RWPE2 (cell line): ENCODE measurements at regions not wholly inside any gene's neighbourhood (a gene's known extent, or its start where the extent isn't known, plus 50 kb on each side); places are given as distances from the start of the nearest gene placed in this dataset.

ENCODE experiments used
- ATAC-seq: fragments of 200-7000 bp; cut with Tn5 transposase; 3 replicates; pipeline ENCODE4 v1.9.1; 2021; ENCODE audit warnings: low read depth
- DNase-seq: peaks from one replicate; pipeline ENCODE4 v3.0.0-alpha.2; 2020; ENCODE audit warnings: low spot score
- H3K27ac ChIP-seq: fragments of 450-650 bp; 2 replicates; pipeline ENCODE4 v1.5.1; 2017; ENCODE audit warnings: mild to moderate bottlenecking; ENCODE audit not compliant: poor library complexity, severe bottlenecking
- H3K27me3 ChIP-seq: fragments of 250-450 bp; sonication (Bioruptor Pico); 2 replicates; pipeline ENCODE4 v1.5.1; 2021; ENCODE audit warnings: mild to moderate bottlenecking, moderate library complexity; ENCODE audit not compliant: insufficient read depth, poor library complexity, severe bottlenecking
- H3K36me3 ChIP-seq: fragments of 250-450 bp; sonication (Bioruptor Pico); 2 replicates; pipeline ENCODE4 v1.5.1; 2020; ENCODE audit warnings: low read depth, mild to moderate bottlenecking, moderate library complexity
- H3K4me1 ChIP-seq: fragments of 250-450 bp; sonication (Bioruptor Pico); 2 replicates; pipeline ENCODE4 v1.5.1; 2021; ENCODE audit warnings: mild to moderate bottlenecking, moderate library complexity; ENCODE audit not compliant: insufficient read depth, poor library complexity, severe bottlenecking
- H3K4me3 ChIP-seq: fragments of 250-450 bp; sonication (Bioruptor Pico); 2 replicates; pipeline ENCODE4 v1.5.1; 2021; ENCODE audit warnings: mild to moderate bottlenecking, moderate library complexity; ENCODE audit not compliant: severe bottlenecking
- H3K9me3 ChIP-seq: fragments of 250-450 bp; sonication (Bioruptor Pico); 2 replicates; pipeline ENCODE4 v1.5.1; 2021; ENCODE audit warnings: mild to moderate bottlenecking, moderate library complexity; ENCODE audit not compliant: severe bottlenecking
- CTCF ChIP-seq: fragments of 450-650 bp; IDR thresholded peaks from one replicate; pipeline ENCODE4 v1.5.1; 2017; ENCODE audit warnings: mild to moderate bottlenecking, moderate library complexity; ENCODE audit not compliant: poor library complexity, severe bottlenecking

DNA sequence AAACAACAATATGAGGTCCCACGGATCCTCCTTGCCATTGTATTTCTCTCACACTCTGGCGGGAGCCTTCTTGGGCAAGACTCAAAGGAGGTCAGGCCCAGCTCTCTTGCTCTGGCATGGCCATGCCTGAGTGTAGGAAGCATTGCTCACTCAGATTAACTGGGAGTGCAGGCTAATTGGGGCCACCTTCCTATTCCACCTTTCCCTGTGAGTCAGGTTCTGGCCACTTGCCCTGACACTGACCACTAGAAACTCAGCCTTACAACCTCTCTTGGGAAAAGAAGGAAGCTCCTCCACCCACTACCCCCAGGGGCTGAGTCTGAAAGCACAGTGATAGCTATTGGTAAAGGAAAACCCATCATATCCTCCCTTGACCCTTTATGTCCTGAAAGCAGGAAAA lies 121.8 kb upstream of the NTM start:
- no peak for DNase-seq
- no peak overlapping the region for H3K4me3 ChIP-seq
- ATAC-seq: no peak
- no peak for TF ChIP-seq CTCF
- H3K9me3 ChIP-seq: no peaks in the 10 kb centered on the region
- H3K27ac ChIP-seq: no peak overlapping the region
- no peaks in the 10 kb centered on the region for H3K4me1 ChIP-seq
- no peaks in the 10 kb centered on the region for H3K36me3 ChIP-seq
- H3K27me3 ChIP-seq: peaks cover 42% of the 10 kb centered on the region

DNA sequence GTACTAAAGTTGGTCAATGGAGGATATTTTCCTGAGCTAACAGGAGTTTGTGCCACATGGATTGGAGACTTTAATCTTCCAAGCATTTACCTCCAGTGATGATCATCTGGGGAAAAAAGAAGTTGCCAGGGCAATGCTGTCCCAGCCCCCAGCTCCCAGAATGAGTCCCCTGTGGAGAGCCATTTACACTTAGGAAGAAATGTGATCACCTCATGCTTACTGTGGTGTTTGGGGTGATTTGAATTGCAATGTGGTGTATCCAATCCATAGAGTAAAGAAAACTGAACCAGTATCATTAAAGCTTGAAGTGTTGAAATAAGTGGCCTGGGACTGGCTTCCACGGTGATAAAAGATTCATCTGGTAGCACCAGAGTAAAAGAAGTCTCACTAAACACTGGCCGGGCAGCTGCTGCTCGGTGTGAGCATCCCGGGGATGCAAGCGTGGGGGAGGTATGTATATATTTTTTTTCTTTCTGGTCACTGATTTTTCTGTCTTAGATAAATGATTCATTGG lies 117.2 kb upstream of the NTM start:
- H3K27me3 ChIP-seq: peaks cover 19% of the 10 kb centered on the region
- no peak overlapping the region for H3K4me3 ChIP-seq
- no peaks in the 10 kb centered on the region for H3K9me3 ChIP-seq
- TF ChIP-seq CTCF: no peak
- no peak for DNase-seq
- H3K27ac ChIP-seq: no peak overlapping the region
- no peaks in the 10 kb centered on the region for H3K36me3 ChIP-seq
- no peaks in the 10 kb centered on the region for H3K4me1 ChIP-seq
- no peak for ATAC-seq

DNA sequence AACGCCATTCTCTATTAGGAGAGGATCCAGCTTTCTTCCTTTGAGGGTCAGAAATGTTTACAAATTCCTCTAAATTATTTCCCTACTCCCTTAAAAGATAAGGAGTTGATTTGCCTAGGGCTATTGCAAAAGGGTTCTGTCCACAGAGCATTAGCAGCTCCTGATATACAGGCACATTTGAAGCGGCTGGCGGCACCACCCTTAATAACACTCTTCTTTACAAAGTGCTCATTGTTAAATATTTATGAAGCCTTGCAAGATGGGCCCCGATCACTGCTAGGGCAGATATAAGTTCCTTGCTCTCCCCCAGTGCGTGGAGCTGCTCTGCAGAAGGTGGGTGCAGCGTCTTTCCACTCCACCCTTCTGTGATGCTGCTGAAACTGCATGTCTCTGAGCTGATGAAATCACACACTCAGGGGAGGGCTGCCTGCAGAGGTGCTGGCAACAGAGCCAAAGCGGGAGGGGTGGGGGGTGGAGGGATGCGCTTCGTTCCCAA lies 116.7 kb upstream of the NTM start:
- Histone ChIP-seq H3K27ac (no peak overlapping the region), H3K4me3 (no peak overlapping the region)
- no peak for DNase-seq

GRCh38 chr11:131254254-131254653 lies 116.2 kb upstream of the NTM start:
- TF ChIP-seq CTCF: no peak
- Histone ChIP-seq H3K27ac (no peak overlapping the region), H3K4me1 (no peaks in the 10 kb centered on the region), H3K9me3 (no peaks in the 10 kb centered on the region), H3K4me3 (no peak overlapping the region), H3K27me3 (peaks cover 19% of the 10 kb centered on the region), H3K36me3 (no peaks in the 10 kb centered on the region)
- DNase-seq (no peak), ATAC-seq (no peak)

More for the DNA sequence above, 116.7 kb upstream of the NTM start:
- no peaks in the 10 kb centered on the region for H3K36me3 ChIP-seq
- no peaks in the 10 kb centered on the region for H3K4me1 ChIP-seq
- no peak for TF ChIP-seq CTCF
- peaks cover 19% of the 10 kb centered on the region for H3K27me3 ChIP-seq
- no peak for ATAC-seq
- H3K9me3 ChIP-seq: no peaks in the 10 kb centered on the region

- Histone ChIP-seq H3K4me3 (no peak overlapping the region), H3K36me3 (no peaks in the 10 kb centered on the region), H3K9me3 (no peaks in the 10 kb centered on the region), H3K27me3 (no peaks in the 10 kb centered on the region), H3K27ac (no peak overlapping the region), H3K4me1 (no peaks in the 10 kb centered on the region)
- ATAC-seq (no peak), DNase-seq (no peak)
- no peak for TF ChIP-seq CTCF
Observed at GRCh38 chr11:131274233-131274632, 96.2 kb upstream of the NTM start.
